ENCODE measurements at regions not wholly inside any gene's neighbourhood (a gene's known extent, or its start where the extent isn't known, plus 50 kb on each side); places are given as distances from the start of the nearest gene placed in this dataset.
A peak's percentile ranks its signal among the peaks of the same experiment; 100 is the strongest.
"Not testable (repeated sequence)": the region's sequence is repeated elsewhere in the genome, so short reads cannot be mapped to it uniquely, and the experiment has no call there.

- intact Hi-C loops (cut with DNase I) = no loop called here
- DNase-seq = no peak
These were observed 94.1 kb upstream of the FST start for GRCh38 chr5:53386341-53386740.

- intact Hi-C loops (cut with DNase I) = no loop called here
- no peak for DNase-seq
These were observed 91.3 kb upstream of the FST start for GRCh38 chr5:53389093-53389492.

DNA sequence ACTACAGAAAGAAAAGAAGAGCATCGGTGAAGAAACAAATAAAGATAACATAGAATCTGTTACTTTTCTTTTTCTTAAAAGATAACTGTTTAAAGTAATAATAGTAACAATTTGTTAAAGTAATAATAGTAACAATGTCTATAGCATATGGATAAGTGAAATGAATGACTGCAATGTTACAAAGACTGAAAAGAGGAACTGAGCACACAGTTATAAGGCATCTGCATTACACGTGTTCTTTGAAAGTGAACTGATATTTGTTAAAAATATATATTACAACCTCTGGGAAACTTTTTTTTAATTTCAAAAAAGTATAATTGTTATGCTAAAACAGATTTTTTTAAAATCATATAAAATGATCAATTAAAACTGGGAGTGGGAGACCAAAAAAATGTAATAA lies 88.4 kb upstream of the FST start:
- intact Hi-C loops (cut with DNase I) = no loop called here
- DNase-seq = no peak

- no peak for DNase-seq
- intact Hi-C loops (cut with DNase I) = no loop called here
These were observed 85.6 kb upstream of the FST start for GRCh38 chr5:53394808-53395207.

GRCh38 chr5:53397141-53397757 lies 83.2 kb upstream of the FST start:
- intact Hi-C loops (cut with DNase I) = no loop called here
- no peak for DNase-seq

DNA sequence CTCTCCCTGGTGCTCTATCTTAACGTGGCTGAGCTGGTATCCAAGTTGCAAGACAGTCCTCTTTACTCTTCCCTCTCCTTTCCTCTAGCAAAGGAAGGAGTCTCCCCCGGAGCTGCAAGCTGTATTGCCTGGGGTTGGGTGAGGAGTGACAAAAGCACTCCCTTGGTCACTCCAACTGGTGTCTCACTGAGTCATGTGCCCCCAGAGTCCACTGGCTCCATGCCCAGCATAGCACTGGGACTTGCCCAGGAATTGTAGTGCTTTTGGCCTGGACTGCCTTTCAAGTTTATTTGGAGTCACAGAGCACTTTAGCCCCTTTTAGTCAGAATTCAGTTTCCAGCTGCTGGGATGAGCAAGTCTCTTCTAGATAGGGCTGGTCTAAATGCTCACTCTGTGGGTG lies 82.6 kb upstream of the FST start:
- peak in 7 of 42 donors; percentile 3 to 39 (median 16) for DNase-seq
- intact Hi-C loops (cut with DNase I) = no loop called here

- intact Hi-C loops (cut with DNase I) = no loop called here
- no peak for DNase-seq
These were observed 80.3 kb upstream of the FST start for GRCh38 chr5:53399926-53400697.

DNA sequence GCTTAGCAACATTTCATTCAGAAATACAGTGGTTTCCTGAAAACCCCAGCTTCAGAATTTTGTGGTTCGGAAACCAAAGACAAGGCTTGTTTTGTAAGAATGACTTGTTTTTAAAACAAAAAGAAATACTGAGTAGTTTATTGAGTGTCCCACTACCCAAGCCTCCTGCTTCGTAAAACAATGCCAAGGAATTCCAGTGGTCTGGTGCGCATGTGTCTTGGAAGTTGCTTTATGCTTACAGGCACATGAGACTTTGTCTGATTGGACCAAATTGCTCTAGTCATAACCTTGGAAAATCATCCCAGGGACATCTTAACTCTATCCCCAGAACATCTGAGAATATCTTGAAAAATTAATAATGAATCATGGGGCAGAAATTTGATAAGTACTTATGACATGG lies 77.1 kb upstream of the FST start:
- intact Hi-C loops (cut with DNase I) = no loop called here
- no peak for DNase-seq

DNA sequence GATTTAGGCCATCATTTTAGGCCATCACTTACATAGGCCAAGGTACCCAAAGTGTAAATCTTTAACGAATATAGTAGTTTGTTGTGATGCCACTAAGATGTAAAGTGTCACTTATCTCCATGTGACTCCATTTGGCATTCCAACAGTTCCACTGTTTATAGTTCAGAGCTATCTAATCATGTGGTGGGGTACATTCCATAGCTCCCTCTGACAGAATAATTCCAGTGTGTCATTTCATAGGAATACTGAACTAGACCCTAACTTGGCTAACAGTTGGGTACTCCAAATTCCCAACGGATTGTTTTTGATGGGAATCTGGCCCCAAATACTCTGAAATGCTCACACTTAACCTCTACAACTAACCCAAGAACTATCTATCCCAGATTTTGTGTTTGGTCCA lies 76.7 kb upstream of the FST start:
- DNase-seq = no peak
- intact Hi-C loops (cut with DNase I) = no loop called here

DNA sequence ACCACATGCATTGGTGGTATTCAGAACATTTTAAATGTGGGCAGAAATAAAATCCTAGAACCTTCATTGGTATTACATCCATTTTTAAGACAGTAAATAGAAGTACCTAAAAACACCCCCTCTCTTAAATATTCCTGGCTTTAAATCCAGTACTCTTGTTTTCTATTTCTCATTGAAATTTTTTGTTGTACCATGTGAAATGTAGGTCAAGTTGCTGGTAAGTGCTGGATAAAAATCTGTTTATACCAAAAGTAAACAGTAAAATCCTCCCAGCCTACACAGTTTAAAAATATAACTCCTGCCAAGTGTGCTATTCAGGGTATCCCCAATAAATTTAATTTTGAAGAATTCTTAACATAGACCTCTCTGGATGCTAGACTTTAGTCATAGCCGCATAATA lies 75.0 kb upstream of the FST start:
- intact Hi-C loops (cut with DNase I) = no loop called here
- no peak for DNase-seq

DNA sequence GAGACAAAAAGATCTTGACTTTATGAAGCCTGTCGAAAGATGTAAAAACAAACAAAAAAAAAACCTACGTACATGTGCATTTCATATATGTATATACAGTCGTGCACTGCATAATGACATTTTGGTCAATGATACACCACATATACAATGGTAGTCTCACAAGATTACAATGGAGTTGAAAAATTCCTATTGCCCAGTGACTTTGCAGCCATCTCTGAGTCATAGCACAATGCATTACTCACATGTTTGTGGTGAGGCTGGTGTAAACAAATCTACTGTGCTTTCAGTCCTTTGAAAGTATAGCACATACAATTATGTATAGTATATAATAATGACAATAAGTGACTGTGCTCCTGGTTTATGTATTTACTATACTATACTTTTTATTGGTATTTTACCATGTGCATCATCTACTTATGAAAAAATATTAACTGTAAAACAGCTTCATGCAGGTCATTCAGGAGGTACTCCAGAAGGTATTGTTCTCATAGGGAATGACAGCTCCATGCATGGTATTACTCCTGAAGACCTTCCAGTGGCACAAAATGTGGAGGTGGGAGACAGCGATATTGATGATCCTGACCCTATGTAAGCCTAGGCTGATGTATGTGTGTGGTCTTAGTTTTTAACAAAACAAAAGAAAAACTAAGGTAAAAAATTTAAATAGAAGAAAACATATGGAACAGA lies 73.7 kb upstream of the FST start:
- no peak for DNase-seq

GRCh38 chr5:53407373-53407772 lies 73.1 kb upstream of the FST start:
- intact Hi-C loops (cut with DNase I) = no loop called here

More for the DNA sequence above, 73.7 kb upstream of the FST start:
- intact Hi-C loops (cut with DNase I) = no loop called here

DNA sequence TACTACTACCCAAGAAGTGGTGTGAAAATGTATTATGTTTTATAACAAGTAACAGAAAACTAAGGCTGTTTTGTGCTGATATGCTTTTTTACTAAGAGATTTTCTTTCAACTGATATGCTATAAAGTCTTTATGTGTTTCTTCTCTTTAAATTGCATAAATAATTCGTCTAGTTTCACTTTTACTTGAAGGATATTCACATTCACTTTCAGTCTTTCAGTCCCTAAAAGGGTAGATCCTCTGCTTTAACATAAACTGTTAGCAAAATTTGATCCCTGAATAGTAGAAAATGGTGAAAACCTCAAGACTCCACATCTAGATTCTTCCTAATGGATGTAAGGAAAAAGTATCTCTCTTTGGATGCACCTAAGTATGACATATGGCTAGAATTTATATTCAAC lies 69.0 kb upstream of the FST start:
- intact Hi-C loops (cut with DNase I) = no loop called here
- no peak for DNase-seq

More at GRCh38 chr5:53407373-53407772, 73.1 kb upstream of the FST start:
- no peak for DNase-seq

DNA sequence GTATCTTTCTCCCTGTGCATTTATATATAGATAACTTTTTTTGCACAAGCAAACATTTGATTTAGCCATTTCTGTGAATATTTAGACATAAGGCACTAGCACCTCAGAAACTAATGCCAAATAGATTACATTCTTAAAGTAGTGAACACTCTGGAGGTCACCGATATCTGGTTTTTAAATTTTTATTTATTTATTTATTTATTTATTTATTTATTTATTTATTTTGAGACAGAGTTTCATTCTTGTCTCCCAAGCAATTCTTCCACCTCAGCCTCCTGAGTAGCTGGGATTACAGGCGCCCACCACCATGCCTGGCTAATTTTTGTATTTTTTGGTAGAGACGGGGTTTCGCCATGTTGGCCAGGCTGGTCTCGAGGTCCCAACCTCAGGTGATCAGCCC lies 67.9 kb upstream of the FST start:
- DNase-seq; intact Hi-C loops (cut with DNase I): not testable (repeated sequence)

DNA sequence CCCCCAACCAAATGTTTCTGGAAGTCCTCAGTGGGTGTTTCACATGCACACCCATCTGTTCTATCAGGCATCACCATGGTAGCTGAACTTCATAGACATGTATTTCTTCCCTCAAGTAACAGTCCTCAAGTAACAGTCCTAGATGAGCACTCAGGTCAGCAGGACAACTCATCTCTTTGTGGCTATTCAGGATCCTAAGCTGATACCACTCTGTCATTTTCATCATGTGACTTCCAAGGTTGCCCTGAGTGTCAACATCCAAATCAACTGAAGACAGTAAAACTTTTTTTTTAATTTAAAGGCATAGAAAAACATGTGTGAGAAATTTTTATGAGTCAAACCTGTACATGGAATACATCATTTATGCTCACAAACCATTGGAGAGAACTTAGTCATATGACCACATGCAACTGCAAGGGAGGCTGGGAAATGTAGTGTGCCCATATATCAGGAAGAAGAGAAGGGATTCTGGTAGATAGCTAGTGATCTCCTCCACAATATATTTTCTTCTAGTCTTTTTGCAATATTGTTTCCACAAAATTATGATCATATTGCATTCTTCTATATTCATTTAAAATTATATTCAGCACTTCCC lies 64.2 kb upstream of the FST start:
- intact Hi-C loops (cut with DNase I) = no loop called here
- no peak for DNase-seq

DNA sequence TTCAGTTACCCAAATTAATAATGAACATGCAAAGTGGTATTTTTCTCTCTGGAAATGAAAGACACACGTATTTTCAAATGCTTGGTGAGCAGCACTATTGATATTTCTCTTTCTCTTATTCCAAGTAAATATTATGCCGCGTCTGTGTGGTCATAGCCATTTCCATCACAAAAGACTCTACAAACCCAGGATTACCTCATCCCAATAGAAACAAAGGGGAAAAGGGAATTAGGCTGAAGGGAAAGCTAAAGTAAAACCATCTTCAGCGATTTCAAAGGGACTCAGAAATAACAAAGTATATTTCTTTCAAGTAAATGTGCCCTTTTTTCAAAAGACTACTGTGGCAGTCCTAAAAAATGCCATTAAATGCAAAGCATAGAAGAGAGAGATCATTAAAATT lies 62.0 kb upstream of the FST start:
- intact Hi-C loops (cut with DNase I) = no loop called here
- no peak for DNase-seq

GRCh38 chr5:53418826-53419658 lies 61.4 kb upstream of the FST start:
- no peak for DNase-seq
- intact Hi-C loops (cut with DNase I) = no loop called here

GRCh38 chr5:53422539-53422938 lies 57.9 kb upstream of the FST start:
- intact Hi-C loops (cut with DNase I) = no loop called here
- no peak for DNase-seq

DNA sequence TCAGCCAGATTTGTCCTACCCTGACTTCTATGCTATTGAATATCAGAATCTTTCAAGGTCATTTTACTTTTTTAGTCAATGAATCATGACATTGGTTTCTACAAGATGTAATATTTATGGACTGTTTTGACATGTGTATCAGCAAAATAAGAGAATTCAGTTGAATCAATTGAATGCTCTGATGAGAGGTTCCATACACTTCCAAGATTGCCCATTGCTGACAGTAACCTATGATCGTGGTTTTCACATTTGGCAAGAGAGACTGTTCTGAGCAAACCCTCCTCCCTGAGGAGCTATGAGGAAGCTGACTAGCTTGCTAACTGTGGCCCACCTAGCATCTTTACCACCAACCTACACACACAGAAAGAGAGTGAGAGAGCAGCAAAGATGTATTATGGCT lies 56.7 kb upstream of the FST start:
- no peak for DNase-seq
- intact Hi-C loops (cut with DNase I) = no loop called here

All from head of caudate nucleus (tissue), 42 donors.